NCI-H1105 (cell line): ENCODE measurements at regions not wholly inside any gene's neighbourhood (a gene's known extent, or its start where the extent isn't known, plus 50 kb on each side); places are given as distances from the start of the nearest gene placed in this dataset.
"Not testable (repeated sequence)": the region's sequence is repeated elsewhere in the genome, so short reads cannot be mapped to it uniquely, and the experiment has no call there.

Experiments
- DNase-seq: peaks from one replicate; lab custom pipeline; 2025; lab: John Stamatoyannopoulos, UW

GRCh38 chr6:1445650-1446330 is 56.4 kb downstream of the FOXF2 start:
- DNase-seq = no peak

- no peak for DNase-seq
Measured at GRCh38 chr6:1449896-1450295, 60.5 kb downstream of the FOXF2 start.

GRCh38 chr6:1453024-1453423 is 63.6 kb downstream of the FOXF2 start:
- no peak for DNase-seq

- DNase-seq = not testable (repeated sequence)
Measured at GRCh38 chr6:1456816-1457215, 67.4 kb downstream of the FOXF2 start.

GRCh38 chr6:1461207-1461606 is 71.8 kb downstream of the FOXF2 start:
- no peak for DNase-seq

- DNase-seq = no peak
Measured at GRCh38 chr6:1461736-1462135, 72.4 kb downstream of the FOXF2 start.

GRCh38 chr6:1463275-1463674 is 73.9 kb downstream of the FOXF2 start:
- DNase-seq = no peak

- no peak for DNase-seq
Measured at GRCh38 chr6:1463751-1464426, 74.5 kb downstream of the FOXF2 start.

GRCh38 chr6:1464781-1465370 is 75.5 kb downstream of the FOXF2 start:
- DNase-seq = peak; percentile 39

GRCh38 chr6:1468126-1468525 is 78.8 kb downstream of the FOXF2 start:
- DNase-seq = no peak

GRCh38 chr6:1470040-1470439 is 80.7 kb downstream of the FOXF2 start:
- DNase-seq = no peak

GRCh38 chr6:1472643-1473042 is 83.3 kb downstream of the FOXF2 start:
- DNase-seq = no peak

GRCh38 chr6:1473166-1473565 is 83.8 kb downstream of the FOXF2 start:
- no peak for DNase-seq

- DNase-seq = no peak
Measured at GRCh38 chr6:1473598-1473997, 84.2 kb downstream of the FOXF2 start.

- DNase-seq = no peak
Measured at GRCh38 chr6:1474205-1474604, 84.8 kb downstream of the FOXF2 start.

- DNase-seq = no peak
Measured at GRCh38 chr6:1475174-1475573, 85.8 kb downstream of the FOXF2 start.

- DNase-seq = no peak
Measured at GRCh38 chr6:1477432-1478090, 88.2 kb downstream of the FOXF2 start.

- DNase-seq = not testable (repeated sequence)
Measured at GRCh38 chr6:1478163-1478826, 88.9 kb downstream of the FOXF2 start.

GRCh38 chr6:1479095-1479494 is 89.7 kb downstream of the FOXF2 start:
- DNase-seq = no peak

GRCh38 chr6:1479601-1480221 is 90.3 kb downstream of the FOXF2 start:
- DNase-seq = no peak

GRCh38 chr6:1481286-1481685 is 91.9 kb downstream of the FOXF2 start:
- no peak for DNase-seq
